UCSD-AML1 (cell line): ENCODE measurements at regions not wholly inside any gene's neighbourhood (a gene's known extent, or its start where the extent isn't known, plus 50 kb on each side); places are given as distances from the start of the nearest gene placed in this dataset.

Source experiments
- DNase-seq: peaks from one replicate; lab custom pipeline; 2025; ENCODE audit not compliant: unreplicated experiment; lab: John Stamatoyannopoulos, UW

- DNase-seq: no peak
Observed at GRCh38 chr2:228253752-228254151, 72.3 kb upstream of the SPHKAP start.

DNA sequence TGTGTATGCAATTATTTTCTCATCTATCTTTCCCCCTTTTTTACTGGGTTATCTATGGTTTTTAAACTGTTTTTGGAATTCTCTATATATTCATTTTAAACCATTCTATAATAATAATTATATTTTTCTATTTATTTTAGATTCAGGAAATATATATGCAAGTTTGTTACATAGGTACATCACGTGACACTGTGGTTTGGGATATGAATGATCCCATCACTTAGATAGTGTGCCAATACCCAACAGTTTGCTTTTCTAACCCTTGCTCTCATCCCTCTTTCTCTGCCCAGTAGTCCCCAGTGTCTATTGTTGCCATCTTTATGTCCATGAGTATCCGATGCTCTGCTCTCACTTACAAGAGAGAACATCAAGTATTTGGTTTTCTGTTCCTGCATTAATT, 65.8 kb upstream of the SPHKAP start:
- no peak for DNase-seq

GRCh38 chr2:228245601-228246000, 64.1 kb upstream of the SPHKAP start:
- no peak for DNase-seq

GRCh38 chr2:228242591-228242990, 61.1 kb upstream of the SPHKAP start:
- DNase-seq: no peak

DNA sequence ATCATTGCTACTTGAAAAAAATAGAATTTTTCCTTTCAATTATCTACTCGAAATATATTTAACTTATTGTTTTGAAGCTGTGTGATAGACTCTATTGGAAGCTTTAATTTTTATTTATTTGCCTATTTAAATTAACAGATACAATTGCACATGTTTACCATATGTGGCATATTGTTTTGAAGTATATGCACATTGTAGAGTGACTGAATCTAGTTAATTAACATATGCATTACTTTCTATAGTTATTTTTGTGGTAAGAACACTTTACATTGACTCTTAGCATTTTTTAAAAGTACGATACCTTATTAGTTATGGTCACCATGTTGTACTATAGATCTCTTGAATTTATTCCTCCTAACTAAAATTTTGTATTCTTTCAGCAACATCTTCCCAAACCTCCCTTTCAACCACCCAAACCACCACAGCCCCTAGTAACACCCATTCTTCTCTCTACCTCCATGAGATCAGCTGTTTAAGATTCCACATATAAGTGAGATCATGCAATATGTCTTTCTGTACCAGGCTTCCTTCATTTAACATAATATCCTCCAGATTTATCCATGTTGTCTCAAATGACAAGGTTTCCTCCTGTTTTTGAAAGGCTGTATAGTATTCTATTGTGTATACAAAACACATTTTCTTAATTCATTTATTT, 58.5 kb upstream of the SPHKAP start:
- DNase-seq: no peak

- DNase-seq: no peak
Observed at GRCh38 chr2:228239207-228239906, 57.9 kb upstream of the SPHKAP start.
